Gastroesophageal sphincter (tissue), 3 donors: ENCODE measurements at regions not wholly inside any gene's neighbourhood (a gene's known extent, or its start where the extent isn't known, plus 50 kb on each side); places are given as distances from the start of the nearest gene placed in this dataset.

Experiments
- POLR2A ChIP-seq, 2 donors: fragments of 450-650 bp; IDR thresholded peaks; one replicate each; pipeline ENCODE4 v1.6.1; 2017; ENCODE audit warnings: antibody characterized with exemption in 2 of 2, mild to moderate bottlenecking in 2 of 2, moderate library complexity in 1 of 2
- TF ChIP-seq, protein P1 (sequence below), 4 experiments: fragments of 200-600 bp in 2 of 4; fragments of 450-650 bp in 2 of 4; sonication (generic) in 1 of 4; IDR thresholded peaks; one replicate each; pipeline ENCODE4 v1.5.1; 2017 to 2019; ENCODE audit warnings: antibody characterized with exemption in 4 of 4, mild to moderate bottlenecking in 2 of 4, moderate library complexity in 2 of 4

DNA sequence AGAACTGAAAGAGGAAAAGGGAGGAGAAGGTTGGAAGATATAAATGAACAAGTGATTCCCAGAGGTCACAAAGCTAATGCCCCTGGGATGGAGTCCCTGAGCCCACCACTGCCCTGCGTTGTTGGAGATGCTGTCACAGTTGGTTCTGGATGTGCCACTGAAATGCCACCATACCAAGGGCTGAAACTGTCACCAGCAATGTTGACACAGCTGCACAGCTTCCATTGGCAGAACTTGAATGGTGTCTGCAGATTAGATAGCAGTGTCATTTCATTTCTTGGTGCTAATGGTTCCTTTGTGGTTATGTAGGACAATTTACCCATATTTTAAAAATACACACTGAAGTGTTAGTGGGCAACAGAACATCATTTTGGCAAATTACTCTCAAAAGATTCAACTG, 120.7 kb downstream of the TBXT start:
- no peak for TF ChIP-seq POLR2A (IDR thresholded peaks at IDR 0.05)
- TF ChIP-seq, protein P1, sequence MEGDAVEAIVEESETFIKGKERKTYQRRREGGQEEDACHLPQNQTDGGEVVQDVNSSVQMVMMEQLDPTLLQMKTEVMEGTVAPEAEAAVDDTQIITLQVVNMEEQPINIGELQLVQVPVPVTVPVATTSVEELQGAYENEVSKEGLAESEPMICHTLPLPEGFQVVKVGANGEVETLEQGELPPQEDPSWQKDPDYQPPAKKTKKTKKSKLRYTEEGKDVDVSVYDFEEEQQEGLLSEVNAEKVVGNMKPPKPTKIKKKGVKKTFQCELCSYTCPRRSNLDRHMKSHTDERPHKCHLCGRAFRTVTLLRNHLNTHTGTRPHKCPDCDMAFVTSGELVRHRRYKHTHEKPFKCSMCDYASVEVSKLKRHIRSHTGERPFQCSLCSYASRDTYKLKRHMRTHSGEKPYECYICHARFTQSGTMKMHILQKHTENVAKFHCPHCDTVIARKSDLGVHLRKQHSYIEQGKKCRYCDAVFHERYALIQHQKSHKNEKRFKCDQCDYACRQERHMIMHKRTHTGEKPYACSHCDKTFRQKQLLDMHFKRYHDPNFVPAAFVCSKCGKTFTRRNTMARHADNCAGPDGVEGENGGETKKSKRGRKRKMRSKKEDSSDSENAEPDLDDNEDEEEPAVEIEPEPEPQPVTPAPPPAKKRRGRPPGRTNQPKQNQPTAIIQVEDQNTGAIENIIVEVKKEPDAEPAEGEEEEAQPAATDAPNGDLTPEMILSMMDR (IDR thresholded peaks at IDR 0.05), result no peak
